Spleen (tissue), 11 donors: ENCODE measurements at regions not wholly inside any gene's neighbourhood (a gene's known extent, or its start where the extent isn't known, plus 50 kb on each side); places are given as distances from the start of the nearest gene placed in this dataset.

Experiments used
- DNase-seq: peaks from one replicate; pipeline ENCODE4 v3.0.0-alpha.2; 2020
- H3K27ac ChIP-seq, 8 donors: fragments of 200-600 bp; sonication (generic) in 7 of 8; 1 replicate in 4 of 8; 2 replicates in 4 of 8; pipeline versions ENCODE4 v1.5.0 to v1.8.0; 2016 to 2021; ENCODE audit warnings: inconsistent platforms in 4 of 8, mild to moderate bottlenecking in 4 of 8, moderate library complexity in 1 of 8
- H3K27me3 ChIP-seq, 7 donors: fragments of 200-600 bp; sonication (generic) in 6 of 7; replicated peaks in 1 of 7; 1 replicate in 4 of 7; 2 replicates in 3 of 7; pipeline versions ENCODE4 v1.5.0 to v1.8.0; 2016 to 2021; ENCODE audit warnings: inconsistent platforms in 3 of 7, mild to moderate bottlenecking in 1 of 7
- H3K36me3 ChIP-seq, 6 donors: fragments of 200-600 bp; sonication (generic) in 5 of 6; 1 replicate in 4 of 6; 2 replicates in 2 of 6; pipeline versions ENCODE4 v1.5.0 to v1.8.0; 2016 to 2021; ENCODE audit warnings: inconsistent platforms in 2 of 6
- H3K4me1 ChIP-seq, 6 donors: fragments of 200-600 bp; sonication (generic) in 5 of 6; 1 replicate in 3 of 6; 2 replicates in 3 of 6; pipeline versions ENCODE4 v1.5.0 to v1.8.0; 2016 to 2021; ENCODE audit warnings: inconsistent platforms in 3 of 6
- H3K4me3 ChIP-seq, 8 donors: fragments of 200-600 bp; sonication (generic) in 7 of 8; 1 replicate in 4 of 8; 2 replicates in 4 of 8; pipeline versions ENCODE4 v1.5.0 to v1.8.0; 2016 to 2021; ENCODE audit warnings: inconsistent platforms in 4 of 8, mild to moderate bottlenecking in 4 of 8, moderate library complexity in 2 of 8
- H3K9me3 ChIP-seq, 8 donors: fragments of 200-600 bp; sonication (generic) in 7 of 8; 1 replicate in 4 of 8; 2 replicates in 4 of 8; pipeline versions ENCODE4 v1.5.0 to v1.8.0; 2016 to 2021; ENCODE audit warnings: inconsistent platforms in 4 of 8
- POLR2A ChIP-seq, 3 donors: fragments of 450-650 bp; IDR thresholded peaks; one replicate each; pipeline ENCODE4 v1.5.1; 2017; ENCODE audit warnings: antibody characterized with exemption in 3 of 3, mild to moderate bottlenecking in 1 of 3
- POLR2AphosphoS5 ChIP-seq, 3 donors: sonication (generic); formaldehyde crosslinking; IDR thresholded peaks; one replicate each; pipeline ENCODE4 v1.5.1; 2017; ENCODE audit warnings: antibody characterized with exemption in 3 of 3
- WGBS, 5 donors: extraction: QIAGEN DNeasy Blood & Tissue Kit in 3 of 5; methylation state at CpG; one replicate each; pipeline versions ENCODE4 v1.1.5 to v1.1.7; 2013 to 2018; 5-methylcytosine and 5-hydroxymethylcytosine counted together
- intact Hi-C: fragments of 100-400 bp; cut with DNase I; formaldehyde crosslinking; loops from one replicate; pipeline ENCODE4 v1.15.0; 2023; ENCODE audit warnings: low total_unique reads
- TF ChIP-seq, protein P1 (sequence below), 11 experiments: fragments of 200-600 bp in 7 of 11; fragments of 450-650 bp in 4 of 11; sonication (generic) in 4 of 11; IDR thresholded peaks in 8 of 11; conservative IDR thresholded peaks in 3 of 11; 1 replicate in 7 of 11; 2 replicates in 4 of 11; pipeline versions ENCODE4 v1.4.0 to v1.8.0; 2016 to 2021; ENCODE audit warnings: antibody characterized with exemption in 11 of 11, inconsistent platforms in 4 of 11, mild to moderate bottlenecking in 1 of 11
- donor health status: healthy with polysubstance abuse.
- donor health status: DM: no; HTN: no; CAD: no; lungs with moderate emphysema.
- donor health status: DM: no; HTN: no; CAD: no.
- donor health status: Bipolar disorder and iron deficiency.
- donor health status: healthy.
- donor health status: DM: no; HTN: no; CAD: no.
- donor health status: DM: yes; HTN: yes; CAD: no.

DNA sequence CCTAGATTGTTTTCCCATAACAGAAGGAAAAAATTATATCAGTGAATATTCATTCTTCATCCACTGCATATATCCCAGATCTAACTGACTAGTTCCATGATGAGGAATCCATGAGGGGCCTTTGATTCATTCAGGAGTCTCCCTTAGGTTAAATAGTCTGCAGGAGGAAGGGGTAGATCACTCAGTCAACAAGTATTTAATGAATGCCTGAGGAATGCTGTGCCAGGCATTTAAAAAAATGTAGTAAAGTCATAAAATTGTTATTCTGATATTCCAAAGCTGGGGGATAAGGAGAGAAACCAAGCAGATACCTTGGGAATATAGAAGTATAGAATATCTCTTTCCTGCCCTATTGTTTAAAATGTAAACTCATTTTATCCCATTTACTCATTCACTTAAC, 216.2 kb upstream of the CAND1 start:
- no peak for DNase-seq
- no peaks in the 10 kb centered on the region for H3K27me3 ChIP-seq
- no peak overlapping the region for H3K4me3 ChIP-seq
- H3K27ac ChIP-seq, result no peak overlapping the region
- H3K4me1 ChIP-seq, result no peaks in the 10 kb centered on the region
- TF ChIP-seq POLR2A (IDR thresholded peaks at IDR 0.05) (no peak), POLR2AphosphoS5 (IDR thresholded peaks at IDR 0.05) (no peak)
- TF ChIP-seq, protein P1, sequence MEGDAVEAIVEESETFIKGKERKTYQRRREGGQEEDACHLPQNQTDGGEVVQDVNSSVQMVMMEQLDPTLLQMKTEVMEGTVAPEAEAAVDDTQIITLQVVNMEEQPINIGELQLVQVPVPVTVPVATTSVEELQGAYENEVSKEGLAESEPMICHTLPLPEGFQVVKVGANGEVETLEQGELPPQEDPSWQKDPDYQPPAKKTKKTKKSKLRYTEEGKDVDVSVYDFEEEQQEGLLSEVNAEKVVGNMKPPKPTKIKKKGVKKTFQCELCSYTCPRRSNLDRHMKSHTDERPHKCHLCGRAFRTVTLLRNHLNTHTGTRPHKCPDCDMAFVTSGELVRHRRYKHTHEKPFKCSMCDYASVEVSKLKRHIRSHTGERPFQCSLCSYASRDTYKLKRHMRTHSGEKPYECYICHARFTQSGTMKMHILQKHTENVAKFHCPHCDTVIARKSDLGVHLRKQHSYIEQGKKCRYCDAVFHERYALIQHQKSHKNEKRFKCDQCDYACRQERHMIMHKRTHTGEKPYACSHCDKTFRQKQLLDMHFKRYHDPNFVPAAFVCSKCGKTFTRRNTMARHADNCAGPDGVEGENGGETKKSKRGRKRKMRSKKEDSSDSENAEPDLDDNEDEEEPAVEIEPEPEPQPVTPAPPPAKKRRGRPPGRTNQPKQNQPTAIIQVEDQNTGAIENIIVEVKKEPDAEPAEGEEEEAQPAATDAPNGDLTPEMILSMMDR (IDR thresholded peaks at IDR 0.05 in 8 of 11, conservative IDR thresholded peaks at IDR 0.05 in 3 of 11), result no peak
- H3K9me3 ChIP-seq, result peaks cover 0 to 3% (median 0%) of the 10 kb centered on the region in 8 donors
- intact Hi-C loops, result no loop called here
- H3K36me3 ChIP-seq, result no peaks in the 10 kb centered on the region

DNA sequence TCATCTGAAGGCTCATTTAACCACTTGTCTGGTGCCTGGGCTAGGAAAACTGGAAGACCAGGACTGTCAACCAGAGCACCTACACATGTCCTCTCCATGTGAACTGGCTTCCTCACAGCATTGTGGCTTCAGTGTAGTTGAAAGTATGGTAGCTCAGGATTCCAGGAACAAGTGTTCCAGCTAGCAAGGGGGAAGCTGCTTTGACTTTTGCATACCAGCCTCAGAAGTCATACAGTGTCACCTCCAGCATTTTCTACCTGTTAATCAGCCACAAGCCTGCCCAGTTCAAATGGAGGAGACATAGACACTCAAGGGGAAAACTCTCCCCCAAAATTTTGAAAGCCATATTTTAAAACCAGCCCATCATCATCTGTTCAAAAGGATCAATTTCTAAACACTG, 212.8 kb upstream of the CAND1 start:
- TF ChIP-seq POLR2A (IDR thresholded peaks at IDR 0.05), result no peak
- DNase-seq, result no peak
- H3K27me3 ChIP-seq, result peaks cover 0 to 24% (median 0%) of the 10 kb centered on the region in 7 donors
- no peaks in the 10 kb centered on the region for H3K4me1 ChIP-seq
- intact Hi-C loops, result no loop called here
- H3K36me3 ChIP-seq, result no peaks in the 10 kb centered on the region
- H3K27ac ChIP-seq, result no peak overlapping the region
- H3K9me3 ChIP-seq, result no peaks in the 10 kb centered on the region
- H3K4me3 ChIP-seq, result no peak overlapping the region

DNA sequence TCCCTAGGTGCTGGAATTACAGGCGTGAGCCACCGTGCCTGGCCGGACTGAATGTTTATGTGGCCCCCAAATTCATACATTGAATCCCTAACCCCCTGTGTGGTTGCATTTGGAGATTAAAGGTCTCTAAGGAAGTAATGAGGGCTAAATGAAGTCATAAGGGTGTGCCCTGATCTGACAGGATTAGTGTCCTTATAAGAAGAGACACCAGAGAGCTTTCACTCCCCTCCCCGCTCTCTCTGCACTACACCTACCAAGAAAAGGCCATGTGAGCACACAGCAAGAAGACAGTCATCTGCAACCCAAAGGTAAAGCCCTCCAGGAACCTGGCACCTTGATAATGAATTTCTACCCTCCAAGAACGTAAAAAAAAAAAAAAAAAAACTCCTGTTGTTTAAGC, 212.1 kb upstream of the CAND1 start:
- intact Hi-C loops, result no loop called here
- Histone ChIP-seq H3K27ac (no peak overlapping the region), H3K9me3 (no peaks in the 10 kb centered on the region), H3K36me3 (no peaks in the 10 kb centered on the region), H3K4me1 (no peaks in the 10 kb centered on the region), H3K4me3 (no peak overlapping the region), H3K27me3 (peaks cover 0 to 24% (median 0%) of the 10 kb centered on the region in 7 donors)
- DNase-seq, result no peak
- TF ChIP-seq POLR2A (IDR thresholded peaks at IDR 0.05), result no peak
- TF ChIP-seq, protein P1 (IDR thresholded peaks at IDR 0.05 in 8 of 11, conservative IDR thresholded peaks at IDR 0.05 in 3 of 11), result no peak
- TF ChIP-seq POLR2AphosphoS5 (IDR thresholded peaks at IDR 0.05), result no peak
- 89 to 93% (median 91%) methylated on average over 5 of the region's 5 CpGs for WGBS, 5 donors

DNA sequence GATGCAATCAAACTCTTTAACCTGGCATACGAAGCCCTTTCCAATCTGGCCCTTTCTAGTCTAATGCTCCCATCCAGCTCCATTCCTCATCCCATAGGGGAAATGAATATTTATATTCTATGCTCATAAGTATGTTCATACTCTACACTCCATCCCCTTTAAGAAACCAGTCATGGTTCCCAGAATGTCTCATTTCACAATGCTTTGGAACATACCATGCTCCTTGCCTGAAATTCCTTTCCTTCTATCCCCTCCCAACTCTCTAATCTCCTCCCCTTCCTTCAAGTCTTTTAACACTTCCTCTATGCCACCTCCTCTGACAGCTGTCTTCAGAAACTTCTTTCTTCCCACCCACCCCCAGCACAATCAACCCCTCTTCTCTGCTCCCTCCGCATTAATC, 207.0 kb upstream of the CAND1 start:
- no peaks in the 10 kb centered on the region for H3K9me3 ChIP-seq
- no peak overlapping the region for H3K27ac ChIP-seq
- 91 to 94% (median 92%) methylated on average over 2 of the region's 2 CpGs for WGBS, 5 donors
- intact Hi-C loops, result no loop called here
- TF ChIP-seq, protein P1 (IDR thresholded peaks at IDR 0.05 in 8 of 11, conservative IDR thresholded peaks at IDR 0.05 in 3 of 11), result no peak
- TF ChIP-seq POLR2AphosphoS5 (IDR thresholded peaks at IDR 0.05), result no peak
- no peak for TF ChIP-seq POLR2A (IDR thresholded peaks at IDR 0.05)
- H3K4me3 ChIP-seq, result no peak overlapping the region
- H3K4me1 ChIP-seq, result no peaks in the 10 kb centered on the region
- DNase-seq, result no peak
- H3K36me3 ChIP-seq, result no peaks in the 10 kb centered on the region
- peaks cover 0 to 59% (median 3%) of the 10 kb centered on the region in 7 donors for H3K27me3 ChIP-seq
